GM23248 (cell line): ENCODE measurements at regions not wholly inside any gene's neighbourhood (a gene's known extent, or its start where the extent isn't known, plus 50 kb on each side); places are given as distances from the start of the nearest gene placed in this dataset.

ENCODE experiments used
- DNase-seq: peaks from one replicate; pipeline ENCODE4 v3.0.0-alpha.2; 2015
- H2AFZ ChIP-seq: fragments of 200-600 bp; sonication (generic); 2 replicates; pipeline ENCODE4 v1.6.1; 2016; ENCODE audit warnings: antibody characterized with exemption
- H3F3A ChIP-seq: fragments of 200-600 bp; sonication (generic); 2 replicates; pipeline ENCODE4 v1.6.1; 2016; ENCODE audit warnings: mild to moderate bottlenecking, antibody characterized with exemption, mixed run types; ENCODE audit not compliant: insufficient read depth
- H3K27ac ChIP-seq: fragments of 200-600 bp; sonication (generic); 2 replicates; pipeline ENCODE4 v1.5.1; 2016; ENCODE audit warnings: mild to moderate bottlenecking
- H3K27me3 ChIP-seq: fragments of 200-600 bp; sonication (generic); replicated peaks from 2 replicates; pipeline ENCODE4 v1.6.1; 2016; ENCODE audit warnings: mild to moderate bottlenecking; ENCODE audit not compliant: insufficient read depth
- H3K36me3 ChIP-seq: fragments of 200-600 bp; sonication (generic); 2 replicates; pipeline ENCODE4 v1.6.1; 2016; ENCODE audit warnings: low read depth, mild to moderate bottlenecking
- H3K4me1 ChIP-seq: fragments of 200-600 bp; sonication (generic); 2 replicates; pipeline ENCODE4 v1.6.1; 2016; ENCODE audit warnings: mild to moderate bottlenecking; ENCODE audit not compliant: insufficient read depth
- H3K4me2 ChIP-seq: fragments of 200-600 bp; sonication (generic); one replicate; pipeline ENCODE4 v1.6.1; 2016; ENCODE audit warnings: mild to moderate bottlenecking; ENCODE audit not compliant: unreplicated experiment
- H3K4me3 ChIP-seq: fragments of 200-600 bp; sonication (generic); 2 replicates; pipeline ENCODE4 v1.5.1; 2016; ENCODE audit warnings: mild to moderate bottlenecking
- H3K79me2 ChIP-seq: fragments of 200-600 bp; sonication (generic); 2 replicates; pipeline ENCODE4 v1.6.1; 2016; ENCODE audit warnings: mild to moderate bottlenecking; ENCODE audit not compliant: insufficient read depth
- H3K9ac ChIP-seq: fragments of 200-600 bp; sonication (generic); 2 replicates; pipeline ENCODE4 v1.6.1; 2016; ENCODE audit warnings: mild to moderate bottlenecking
- H3K9me2 ChIP-seq: fragments of 200-600 bp; sonication (generic); 2 replicates; pipeline ENCODE4 v1.6.1; 2016; ENCODE audit warnings: mixed run types, mild to moderate bottlenecking, moderate library complexity; ENCODE audit not compliant: insufficient read depth
- H3K9me3 ChIP-seq: fragments of 200-600 bp; sonication (generic); one replicate; pipeline ENCODE4 v1.6.1; 2017; ENCODE audit warnings: low read depth
- H4K20me1 ChIP-seq: fragments of 200-600 bp; sonication (generic); 2 replicates; pipeline ENCODE4 v1.6.0; 2016; ENCODE audit not compliant: insufficient read depth
- EZH2 ChIP-seq: fragments of 200-600 bp; sonication (generic); IDR thresholded peaks from 2 replicates; pipeline ENCODE4 v1.6.1; 2018; ENCODE audit warnings: antibody characterized with exemption, mild to moderate bottlenecking; ENCODE audit not compliant: insufficient read depth, poor library complexity, severe bottlenecking
- EZH2phosphoT487 ChIP-seq: fragments of 200-600 bp; sonication (generic); IDR thresholded peaks from 2 replicates; pipeline ENCODE4 v1.6.1; 2018; ENCODE audit warnings: antibody characterized with exemption, moderate library complexity, mild to moderate bottlenecking, low read depth; ENCODE audit not compliant: insufficient read depth
- WGBS, 2 experiments: methylation state at CpG; one replicate each; pipeline ENCODE4 v1.1.6; 2015 to 2017; ENCODE audit warnings: low lambda C conversion rate in 2 of 2, low coverage in 1 of 2; ENCODE audit errors: missing lambda C conversion rate in 2 of 2; 5-methylcytosine and 5-hydroxymethylcytosine counted together
- in situ Hi-C: fragments of 300-500 bp; cut with MboI; formaldehyde crosslinking; loops from 2 replicates; pipeline ENCODE4 v1.15.0; 2020

DNA sequence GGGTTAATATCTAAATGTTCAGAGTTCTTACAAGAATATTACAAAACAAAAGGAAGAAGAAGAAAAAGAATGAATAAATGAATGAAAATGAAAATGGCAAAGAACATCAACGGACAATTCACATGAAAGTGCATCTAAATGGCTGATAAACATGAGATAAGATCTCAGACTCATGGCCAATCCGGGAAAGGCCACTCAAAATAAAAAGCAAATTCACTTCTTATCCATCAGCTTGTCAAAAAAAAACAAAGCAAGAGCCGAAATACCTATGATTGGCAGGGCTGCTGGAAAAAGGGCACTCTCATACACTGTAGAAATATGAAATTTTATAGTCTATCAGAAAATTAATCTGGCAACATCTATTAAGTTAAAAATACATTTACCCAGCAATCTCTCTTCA lies 103.6 kb upstream of the EDEM3 start:
- no peaks in the 10 kb centered on the region for H3K9me3 ChIP-seq
- no peak overlapping the region for H3K9ac ChIP-seq
- no peak for TF ChIP-seq EZH2
- no peak for TF ChIP-seq EZH2phosphoT487
- H3K4me1 ChIP-seq: peaks cover 19% of the 10 kb centered on the region
- H3K27me3 ChIP-seq: no peaks in the 10 kb centered on the region
- in situ Hi-C loops: no loop called here
- peaks cover 6% of the 10 kb centered on the region; the same call in 1 of the 2 replicates for H3F3A ChIP-seq
- H3K9me2 ChIP-seq: no peaks in the 10 kb centered on the region; the same call in 1 of the 2 replicates
- WGBS, 2 experiments: 61% methylated on average over 3 of the region's 3 CpGs
- H3K4me3 ChIP-seq: no peak overlapping the region
- DNase-seq: no peak
- H3K79me2 ChIP-seq: no peaks in the 10 kb centered on the region
- H3K27ac ChIP-seq: no peak overlapping the region
- no peaks in the 10 kb centered on the region for H3K36me3 ChIP-seq
- no peak overlapping the region for H3K4me2 ChIP-seq
- H4K20me1 ChIP-seq: no peaks in the 10 kb centered on the region
- no peak overlapping the region for H2AFZ ChIP-seq

DNA sequence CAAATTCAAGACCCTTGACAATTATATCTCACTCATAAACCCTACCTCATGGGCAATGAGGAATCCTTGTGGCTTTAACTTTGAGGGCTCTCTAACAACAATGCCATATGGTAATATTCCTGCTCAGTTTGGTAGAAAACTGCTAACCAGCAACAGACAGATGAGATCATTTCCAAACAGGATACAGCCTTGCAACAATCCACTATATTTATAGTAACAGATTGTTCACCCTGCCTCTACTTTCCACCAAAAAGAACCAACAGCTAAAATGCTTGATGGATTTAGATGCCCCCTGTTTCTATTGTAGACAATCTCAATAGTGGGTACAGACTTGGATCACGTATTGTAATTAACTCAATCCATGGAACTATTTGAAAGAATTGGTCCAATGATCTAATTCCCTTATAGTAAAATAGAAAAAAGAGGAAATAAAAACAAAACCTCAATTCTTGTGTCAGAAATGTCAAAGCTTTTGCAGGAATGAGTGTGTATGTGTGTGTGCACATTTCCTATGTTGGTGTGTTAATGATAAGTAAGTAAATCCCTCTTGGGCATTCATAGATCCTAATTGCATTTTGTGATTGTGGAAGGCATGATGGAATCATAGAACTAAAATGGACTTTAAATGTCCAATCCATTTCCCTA lies 100.0 kb upstream of the EDEM3 start:
- Histone ChIP-seq H3K9me2 (no peaks in the 10 kb centered on the region; the same call in 1 of the 2 replicates), H3K4me2 (no peak overlapping the region), H3K27me3 (no peaks in the 10 kb centered on the region), H3K36me3 (no peaks in the 10 kb centered on the region), H3K27ac (0 out of 2 replicates have a peak overlapping the region, but pooled peaks have one; percentile 6), H3K9ac (no peak overlapping the region), H2AFZ (no peak overlapping the region), H3K4me1 (peaks cover 11% of the 10 kb centered on the region), H3K4me3 (no peak overlapping the region), H3K79me2 (no peaks in the 10 kb centered on the region), H4K20me1 (no peaks in the 10 kb centered on the region), H3K9me3 (no peaks in the 10 kb centered on the region), H3F3A (no peaks in the 10 kb centered on the region)
- TF ChIP-seq EZH2: no peak
- TF ChIP-seq EZH2phosphoT487: no peak
- in situ Hi-C loops: no loop called here
- peak; percentile 70 for DNase-seq
- 93 to 97% methylated on average over 1 of the region's 1 CpG for WGBS, 2 experiments

DNA sequence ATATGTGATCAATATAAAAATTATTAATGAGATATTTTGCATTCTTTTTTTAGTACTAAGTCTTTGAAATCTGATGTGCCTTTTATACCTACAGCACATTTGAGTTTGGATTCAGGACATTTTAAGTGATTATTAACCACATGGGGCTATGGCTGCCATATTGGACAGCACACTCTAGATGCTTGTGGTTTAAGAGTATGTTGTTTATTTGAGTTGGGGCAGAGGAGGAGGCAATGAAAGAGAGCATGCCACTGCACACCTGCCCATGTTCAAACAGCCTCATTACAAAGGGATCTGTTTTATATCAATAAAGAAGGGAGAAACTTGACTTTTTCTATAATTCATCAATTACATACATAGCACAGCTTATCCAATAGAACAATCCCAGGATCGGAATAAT lies 99.4 kb upstream of the EDEM3 start:
- DNase-seq: no peak
- TF ChIP-seq EZH2phosphoT487 (no peak), EZH2 (no peak)

DNA sequence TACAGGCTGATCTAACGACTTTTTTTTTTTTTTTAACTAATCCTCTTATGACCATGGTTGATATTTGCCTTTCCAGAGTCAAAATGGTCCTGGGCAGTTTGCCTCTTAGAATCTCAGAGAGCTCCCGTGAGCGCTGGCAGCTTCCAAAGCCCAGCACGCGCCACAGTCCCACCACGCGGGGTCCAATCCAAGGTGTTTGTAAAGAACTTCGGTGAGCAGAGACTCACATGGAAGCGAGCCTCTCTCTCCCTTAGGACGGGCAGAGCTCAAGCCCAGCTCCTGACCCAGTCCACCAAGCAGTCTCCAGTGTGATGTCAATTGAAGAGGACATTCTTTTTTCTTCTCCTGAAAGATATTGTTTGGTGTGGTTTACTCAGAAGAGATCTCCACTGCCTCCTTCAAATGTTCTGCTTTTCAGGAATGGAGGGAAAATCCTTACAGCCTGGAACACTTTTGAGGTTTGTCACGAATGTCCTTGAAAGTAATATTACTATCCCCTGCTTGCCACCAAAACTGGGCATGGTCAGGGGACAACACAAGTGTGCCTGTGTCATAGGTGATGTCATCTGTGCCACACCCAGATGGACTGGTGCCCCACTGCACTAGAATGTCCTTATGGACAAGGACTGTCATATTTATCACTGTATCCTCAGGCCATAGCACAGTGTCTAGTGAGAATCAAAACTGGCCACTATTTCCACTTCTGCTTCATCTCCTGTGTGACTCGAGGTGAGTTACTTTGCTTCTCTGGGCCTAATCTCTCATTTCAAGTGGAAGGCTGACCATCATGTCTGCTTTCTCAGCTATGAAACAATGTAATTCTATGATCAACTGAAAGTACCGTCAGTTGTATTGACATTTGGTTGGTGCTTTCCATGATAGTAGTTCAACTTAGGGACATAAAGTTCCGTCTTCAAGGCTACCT lies 97.4 kb upstream of the EDEM3 start:
- H3K9me3 ChIP-seq: no peaks in the 10 kb centered on the region
- no peaks in the 10 kb centered on the region for H3K27me3 ChIP-seq
- no peaks in the 10 kb centered on the region for H3K79me2 ChIP-seq
- no peak for TF ChIP-seq EZH2phosphoT487
- TF ChIP-seq EZH2: no peak
- no peak overlapping the region for H2AFZ ChIP-seq
- no peaks in the 10 kb centered on the region for H3K36me3 ChIP-seq
- no peak overlapping the region for H3K4me2 ChIP-seq
- no peaks in the 10 kb centered on the region for H3K9me2 ChIP-seq
- no peaks in the 10 kb centered on the region for H4K20me1 ChIP-seq
- peaks cover 11% of the 10 kb centered on the region for H3K4me1 ChIP-seq
- no peak for DNase-seq
- H3K27ac ChIP-seq: no peak overlapping the region
- no peak overlapping the region for H3K9ac ChIP-seq
- H3K4me3 ChIP-seq: no peak overlapping the region
- in situ Hi-C loops: no loop called here
- H3F3A ChIP-seq: no peaks in the 10 kb centered on the region
- WGBS, 2 experiments: 95 to 96% methylated on average over 14 of the region's 14 CpGs

More for the DNA sequence above, 99.4 kb upstream of the EDEM3 start:
- H4K20me1 ChIP-seq: no peaks in the 10 kb centered on the region
- no peaks in the 10 kb centered on the region; the same call in 1 of the 2 replicates for H3K9me2 ChIP-seq
- no peaks in the 10 kb centered on the region for H3K9me3 ChIP-seq
- no peak overlapping the region for H3K9ac ChIP-seq
- H3K79me2 ChIP-seq: no peaks in the 10 kb centered on the region
- no peak overlapping the region for H3K4me2 ChIP-seq
- H3K36me3 ChIP-seq: no peaks in the 10 kb centered on the region
- H3K27me3 ChIP-seq: no peaks in the 10 kb centered on the region
- H3K4me1 ChIP-seq: peaks cover 11% of the 10 kb centered on the region
- 100% methylated on average over 1 of the region's 1 CpG for WGBS, 2 experiments
- H3K4me3 ChIP-seq: no peak overlapping the region
- in situ Hi-C loops: no loop called here
- H2AFZ ChIP-seq: no peak overlapping the region
- H3F3A ChIP-seq: no peaks in the 10 kb centered on the region
- H3K27ac ChIP-seq: no peak overlapping the region
